IMR-90 (cell line): ENCODE measurements at regions not wholly inside any gene's neighbourhood (a gene's known extent, or its start where the extent isn't known, plus 50 kb on each side); places are given as distances from the start of the nearest gene placed in this dataset.

ENCODE experiments used
- ATAC-seq: fragments of 200-7000 bp; cut with Tn5 transposase; 2 replicates; pipeline ENCODE4 v1.9.1; 2020; ENCODE audit warnings: low read depth, mild to moderate bottlenecking, moderate library complexity
- BruUV-seq: library from RNA; stranded (reverse); fragments of 400-500 nt; replicated peaks from 2 replicates; lab custom pipeline; 2021; lab: Mats Ljungman, UMichigan
- CTCF ChIA-PET: fragments of 300-600 bp; formaldehyde crosslinking; extraction: SDS; loops from one replicate; lab custom pipeline; 2021; ENCODE audit warnings: antibody characterized with exemption; lab: Yijun Ruan, JAX
- POLR2A ChIA-PET: fragments of 300-600 bp; sonication (Branson Sonifier 250); formaldehyde crosslinking; loops from one replicate; lab custom pipeline; 2022; ENCODE audit warnings: antibody characterized with exemption; ENCODE audit not compliant: unreplicated experiment; lab: Charles Lee
- DNase-seq: peaks from one replicate; pipeline ENCODE4 v3.0.0; 2013
- H2AFZ ChIP-seq: replicated peaks from 2 replicates; pipeline ENCODE3; 2013; ENCODE audit warnings: low read length, mild to moderate bottlenecking; ENCODE audit not compliant: poor library complexity
- H2AK5ac ChIP-seq: 2 replicates; pipeline ENCODE4 v1.6.1; 2013; ENCODE audit warnings: low read depth, low read length, inconsistent platforms
- H2AK9ac ChIP-seq: replicated peaks from 2 replicates; pipeline ENCODE3; 2013; ENCODE audit warnings: mild to moderate bottlenecking, low read depth, low read length, moderate library complexity; ENCODE audit not compliant: poor library complexity
- H2BK120ac ChIP-seq: 2 replicates; pipeline ENCODE4 v1.6.1; 2013; ENCODE audit warnings: low read depth, low read length, inconsistent platforms
- H2BK15ac ChIP-seq: 3 replicates; pipeline ENCODE4 v1.6.1; 2013; ENCODE audit warnings: low read depth, low read length, inconsistent platforms
- H2BK20ac ChIP-seq: 2 replicates; pipeline ENCODE4 v1.6.1; 2013; ENCODE audit warnings: low read depth, mild to moderate bottlenecking, inconsistent platforms, low read length, moderate library complexity
- H2BK5ac ChIP-seq: 2 replicates; pipeline ENCODE4 v1.6.1; 2013; ENCODE audit warnings: mild to moderate bottlenecking, low read depth, low read length, inconsistent platforms; ENCODE audit not compliant: poor library complexity, severe bottlenecking
- H3K14ac ChIP-seq: replicated peaks from 2 replicates; pipeline ENCODE4 v1.6.1; 2013; ENCODE audit warnings: low read depth, low read length, inconsistent platforms
- H3K18ac ChIP-seq: 2 replicates; pipeline ENCODE4 v1.6.1; 2013; ENCODE audit warnings: low read depth, low read length, control low read depth
- H3K23ac ChIP-seq: 2 replicates; pipeline ENCODE4 v1.6.1; 2013; ENCODE audit warnings: low read depth, low read length, inconsistent platforms
- H3K27ac ChIP-seq: 2 replicates; pipeline ENCODE4 v1.5.1; 2013; ENCODE audit warnings: mild to moderate bottlenecking, control low read depth, low read length; ENCODE audit not compliant: insufficient read depth
- H3K27me3 ChIP-seq: 2 replicates; pipeline ENCODE4 v1.6.1; 2013; ENCODE audit warnings: low read length; ENCODE audit not compliant: control insufficient read depth, insufficient read depth
- H3K36me3 ChIP-seq: 2 replicates; pipeline ENCODE4 v1.6.1; 2013; ENCODE audit warnings: low read length, mixed read lengths; ENCODE audit not compliant: control insufficient read depth, insufficient read depth
- H3K4ac ChIP-seq: 2 replicates; pipeline ENCODE4 v1.6.1; 2013; ENCODE audit warnings: low read depth, low read length, inconsistent platforms
- H3K4me1 ChIP-seq: 2 replicates; pipeline ENCODE4 v1.6.1; 2013; ENCODE audit warnings: low read length, mixed read lengths; ENCODE audit not compliant: control insufficient read depth, insufficient read depth
- H3K4me2 ChIP-seq: 2 replicates; pipeline ENCODE4 v1.6.1; 2013; ENCODE audit warnings: low read depth, mild to moderate bottlenecking, control low read depth, low read length, moderate library complexity
- H3K4me3 ChIP-seq: 2 replicates; pipeline ENCODE4 v1.5.1; 2013; ENCODE audit warnings: low read depth, mild to moderate bottlenecking, control low read depth, low read length, moderate library complexity; ENCODE audit not compliant: insufficient read depth
- H3K56ac ChIP-seq: 2 replicates; pipeline ENCODE4 v1.6.1; 2013; ENCODE audit warnings: low read length, inconsistent platforms; ENCODE audit not compliant: insufficient read depth; ENCODE audit errors: extremely low read depth
- H3K79me1 ChIP-seq, 2 experiments: 2 replicates each; pipeline ENCODE4 v1.6.1; 2013; ENCODE audit warnings: low read length in 2 of 2, inconsistent platforms in 1 of 2, low read depth in 1 of 2
- H3K9ac ChIP-seq: 2 replicates; pipeline ENCODE4 v1.6.1; 2013; ENCODE audit warnings: low read depth, low read length, control low read depth
- H3K9me1 ChIP-seq: 2 replicates; pipeline ENCODE4 v1.6.1; 2013; ENCODE audit warnings: low read length, inconsistent platforms; ENCODE audit not compliant: insufficient read depth
- H3K9me3 ChIP-seq: 2 replicates; pipeline ENCODE4 v1.6.1; 2013; ENCODE audit warnings: low read length; ENCODE audit not compliant: control insufficient read depth, insufficient read depth
- H4K20me1 ChIP-seq: 2 replicates; pipeline ENCODE4 v1.6.1; 2013; ENCODE audit warnings: low read length, inconsistent platforms; ENCODE audit not compliant: insufficient read depth
- H4K5ac ChIP-seq: 2 replicates; pipeline ENCODE4 v1.6.1; 2013; ENCODE audit warnings: mild to moderate bottlenecking, low read depth, low read length, control low read depth
- H4K8ac ChIP-seq, 2 experiments: 2 replicates each; pipeline ENCODE4 v1.6.1; 2013; ENCODE audit warnings: low read depth in 2 of 2, low read length in 2 of 2, control low read depth in 1 of 2, inconsistent platforms in 1 of 2
- H4K91ac ChIP-seq: 2 replicates; pipeline ENCODE4 v1.6.1; 2013; ENCODE audit warnings: low read depth, low read length, inconsistent platforms; ENCODE audit not compliant: insufficient read depth
- BHLHE40 ChIP-seq: fragments of 150-350 bp; IDR thresholded peaks from 2 replicates; pipeline ENCODE4 v1.6.1; 2016; ENCODE audit warnings: mild to moderate bottlenecking, low read depth, low read length
- CHD1 ChIP-seq: IDR thresholded peaks from 2 replicates; pipeline ENCODE4 v1.6.1; 2012; ENCODE audit warnings: low read depth, low read length, improper control_type of control experiment
- MAFK ChIP-seq: IDR thresholded peaks from 2 replicates; pipeline ENCODE4 v1.6.1; 2012; ENCODE audit warnings: low read depth, low read length, improper control_type of control experiment
- MAZ ChIP-seq: IDR thresholded peaks from 2 replicates; pipeline ENCODE4 v1.6.1; 2012; ENCODE audit warnings: low read depth, mild to moderate bottlenecking, low read length, improper control_type of control experiment, moderate library complexity, borderline replicate concordance
- WGBS, 2 experiments: methylation state at CpG; one replicate each; pipeline versions ENCODE4 v1.1.5 to v1.1.7; 2013; ENCODE audit warnings: missing lambda C conversion rate in 2 of 2; ENCODE audit not compliant: insufficient read length in 1 of 2; ENCODE audit errors: extremely low coverage in 2 of 2; 5-methylcytosine and 5-hydroxymethylcytosine counted together
- dilution Hi-C: fragments of 300-500 bp; cut with HindIII; formaldehyde crosslinking; loops from one replicate; pipeline ENCODE4 v1.14.3; 2018; ENCODE audit warnings: low sequenced_read_pairs; ENCODE audit not compliant: unreplicated experiment
- in situ Hi-C: fragments of 300-500 bp; cut with MboI; formaldehyde crosslinking; loops from 3 replicates; pipeline ENCODE4 v1.14.3; 2019; ENCODE audit warnings: low sequenced_read_pairs, inconsistent platforms, mixed read lengths
- intact Hi-C: fragments of 100-400 bp; cut with micrococcal nuclease; formaldehyde crosslinking; loops from 2 replicates; pipeline ENCODE4 v1.10.0; 2022

GRCh38 chr7:79968894-79969293 is 165.7 kb upstream of the GNAI1 start:
- dilution Hi-C loops, result no loop called here
- Histone ChIP-seq H4K8ac (no peak overlapping the region), H3K36me3 (no peaks in the 10 kb centered on the region)

More at GRCh38 chr7:79968894-79969293, 165.7 kb upstream of the GNAI1 start:
- CTCF ChIA-PET, result no interaction called here
- no peak overlapping the region for H3K4me2 ChIP-seq
- H2BK5ac ChIP-seq, result no peak overlapping the region
- 0 out of 4 replicates have a peak, but pooled peaks cover 0 to 3% of the 10 kb centered on the region in 2 experiments for H3K79me1 ChIP-seq
- intact Hi-C loops, result no loop called here
- no peak overlapping the region for H2BK20ac ChIP-seq
- H3K27ac ChIP-seq, result no peak overlapping the region
- no peak overlapping the region for H4K91ac ChIP-seq
- no peaks in the 10 kb centered on the region for H4K20me1 ChIP-seq
- no TSS peak for BruUV-seq
- H3K18ac ChIP-seq, result no peak overlapping the region
- H2AK5ac ChIP-seq, result no peak overlapping the region
- no peak overlapping the region for H3K4me3 ChIP-seq
- no CpG with 5 or more reads among the region's 2 CpGs for WGBS, 2 experiments
- H3K4me1 ChIP-seq, result peaks cover 4% of the 10 kb centered on the region
- H3K9ac ChIP-seq, result no peak overlapping the region
- no peak overlapping the region for H2AK9ac ChIP-seq
- H2AFZ ChIP-seq, result no peak overlapping the region
- POLR2A ChIA-PET, result no interaction called here
- H3K9me3 ChIP-seq, result no peaks in the 10 kb centered on the region
- no peak overlapping the region for H2BK15ac ChIP-seq
- no peak overlapping the region for H3K23ac ChIP-seq
- no peak overlapping the region for H3K14ac ChIP-seq
- H4K5ac ChIP-seq, result no peak overlapping the region
- no peaks in the 10 kb centered on the region for H3K27me3 ChIP-seq
- in situ Hi-C loops, result no loop called here
- no peak for TF ChIP-seq MAFK
- TF ChIP-seq BHLHE40, result no peak
- no peak for TF ChIP-seq MAZ
- TF ChIP-seq CHD1, result no peak
- H2BK120ac ChIP-seq, result no peak overlapping the region
- ATAC-seq (no peak), DNase-seq (no peak)
- H3K9me1 ChIP-seq, result no peaks in the 10 kb centered on the region
- no peak overlapping the region for H3K4ac ChIP-seq
- H3K56ac ChIP-seq, result no peak overlapping the region
